NCI-H146 (cell line): ENCODE measurements at regions not wholly inside any gene's neighbourhood (a gene's known extent, or its start where the extent isn't known, plus 50 kb on each side); places are given as distances from the start of the nearest gene placed in this dataset.

Experiments
- DNase-seq: peaks from one replicate; lab custom pipeline; 2025; lab: John Stamatoyannopoulos, UW

DNA sequence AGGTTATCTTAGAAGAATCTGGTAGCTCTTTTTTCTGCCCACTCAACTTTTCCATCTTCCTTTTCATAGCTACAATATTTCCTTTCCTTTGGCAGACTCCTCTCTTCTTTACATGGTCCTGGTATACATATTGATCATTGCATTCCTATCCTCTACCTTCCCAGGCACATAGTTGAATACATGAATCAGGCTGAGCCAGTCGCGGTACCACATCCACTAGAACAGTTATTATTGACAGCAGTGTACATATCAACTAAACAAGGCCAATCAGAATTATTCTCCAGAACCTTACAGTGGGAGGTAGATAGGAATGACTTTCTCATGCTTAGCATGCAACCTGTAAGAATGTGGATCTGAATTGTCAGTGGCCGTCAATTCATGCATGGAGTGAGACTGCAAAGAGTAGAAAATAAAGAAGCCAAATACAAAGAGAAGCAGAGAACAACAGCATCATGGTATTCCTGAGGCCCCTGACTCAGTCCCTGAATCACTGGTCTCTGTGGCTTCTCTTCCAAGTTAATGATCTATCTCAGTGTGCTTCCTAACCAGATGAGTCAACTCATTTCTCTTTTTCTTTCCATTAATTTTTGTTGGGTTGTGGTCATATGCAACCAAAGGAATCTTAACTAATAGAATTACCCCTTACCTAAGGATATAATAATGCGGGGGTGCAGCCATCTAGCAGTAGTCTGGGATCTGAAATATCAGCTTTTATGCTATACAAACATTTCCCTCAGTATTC lies 60.9 kb upstream of the DCBLD2 start:
- DNase-seq, result no peak

DNA sequence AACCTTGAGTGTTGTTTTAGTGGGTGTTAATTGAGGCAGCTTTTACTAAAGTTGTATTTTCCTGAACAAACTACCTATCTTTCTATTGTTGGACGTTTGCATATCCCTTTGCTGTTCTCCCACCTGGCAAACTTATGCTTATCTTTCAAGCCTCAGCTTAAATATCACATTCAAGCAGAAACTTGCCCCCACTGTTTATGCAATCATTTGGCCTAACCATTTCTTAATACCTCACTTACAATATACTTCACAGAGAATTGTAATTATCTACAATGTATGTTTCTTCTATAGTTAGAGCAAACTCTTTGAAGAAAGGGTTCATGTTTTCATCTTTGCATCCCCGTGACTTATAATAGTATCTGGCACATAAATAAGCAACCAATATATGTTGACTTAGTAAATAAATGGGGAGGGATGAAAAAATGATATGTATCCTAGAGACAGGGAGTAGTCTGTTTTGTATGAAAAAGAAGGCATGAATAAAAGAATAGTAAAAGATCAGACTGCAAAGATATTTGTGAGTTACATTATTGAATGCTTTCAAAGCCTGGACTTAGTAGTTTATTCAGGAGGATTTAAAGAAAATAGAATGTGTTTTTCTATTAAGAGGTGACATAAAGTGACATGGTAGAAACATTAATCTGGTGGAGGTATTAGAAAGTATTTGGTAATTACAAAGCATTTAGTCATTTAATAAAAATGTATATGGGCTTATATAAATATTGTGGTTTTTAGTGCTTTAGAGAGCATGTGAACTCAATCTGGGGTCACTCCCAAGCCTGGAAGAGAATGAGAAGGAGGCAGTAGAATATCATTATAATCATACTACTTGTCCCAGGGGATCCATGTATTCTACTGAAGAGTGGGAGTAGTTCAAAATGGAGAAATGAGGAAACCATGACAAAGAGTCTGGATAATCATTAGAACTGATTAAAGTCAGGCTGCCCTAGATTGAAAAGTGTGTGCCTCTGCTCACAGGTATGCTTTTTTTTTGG lies 60.0 kb upstream of the DCBLD2 start:
- DNase-seq, result no peak

DNA sequence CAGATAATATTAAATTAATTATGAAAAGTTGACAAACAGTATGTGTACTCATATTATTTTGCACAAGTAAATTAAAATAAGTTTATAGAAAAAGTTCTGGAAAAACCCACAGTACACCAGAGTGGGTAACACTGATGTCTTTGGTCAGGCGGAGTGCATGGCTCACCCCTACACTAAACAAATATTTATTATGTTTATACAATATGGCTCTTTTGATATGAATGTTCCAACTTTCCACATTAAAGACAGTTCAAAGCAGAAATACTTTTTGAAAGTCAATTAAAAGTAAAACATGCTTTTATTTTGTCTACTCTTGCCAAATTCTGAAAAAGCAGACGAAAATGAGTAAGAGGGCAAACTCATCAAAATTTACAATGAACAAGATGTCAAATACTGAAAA lies 56.2 kb upstream of the DCBLD2 start:
- DNase-seq, result no peak

DNA sequence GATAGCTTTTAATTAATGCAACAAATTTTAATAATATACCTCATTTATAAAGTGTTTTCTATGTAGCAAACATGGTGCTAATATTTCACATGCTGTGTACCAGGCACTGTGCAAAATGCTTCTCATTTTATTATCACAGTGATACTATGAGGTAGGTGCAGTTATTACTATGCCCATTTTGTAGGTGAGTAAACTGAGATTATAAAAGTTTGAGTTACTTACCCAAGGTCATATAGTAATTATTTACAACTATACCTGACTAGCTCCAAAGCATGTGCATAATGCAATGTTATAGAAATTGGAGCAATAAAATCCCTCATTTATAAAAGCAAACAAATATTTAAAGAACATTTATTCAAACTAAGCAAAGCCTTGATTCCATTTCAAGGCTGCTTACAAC lies 54.5 kb upstream of the DCBLD2 start:
- no peak for DNase-seq

DNA sequence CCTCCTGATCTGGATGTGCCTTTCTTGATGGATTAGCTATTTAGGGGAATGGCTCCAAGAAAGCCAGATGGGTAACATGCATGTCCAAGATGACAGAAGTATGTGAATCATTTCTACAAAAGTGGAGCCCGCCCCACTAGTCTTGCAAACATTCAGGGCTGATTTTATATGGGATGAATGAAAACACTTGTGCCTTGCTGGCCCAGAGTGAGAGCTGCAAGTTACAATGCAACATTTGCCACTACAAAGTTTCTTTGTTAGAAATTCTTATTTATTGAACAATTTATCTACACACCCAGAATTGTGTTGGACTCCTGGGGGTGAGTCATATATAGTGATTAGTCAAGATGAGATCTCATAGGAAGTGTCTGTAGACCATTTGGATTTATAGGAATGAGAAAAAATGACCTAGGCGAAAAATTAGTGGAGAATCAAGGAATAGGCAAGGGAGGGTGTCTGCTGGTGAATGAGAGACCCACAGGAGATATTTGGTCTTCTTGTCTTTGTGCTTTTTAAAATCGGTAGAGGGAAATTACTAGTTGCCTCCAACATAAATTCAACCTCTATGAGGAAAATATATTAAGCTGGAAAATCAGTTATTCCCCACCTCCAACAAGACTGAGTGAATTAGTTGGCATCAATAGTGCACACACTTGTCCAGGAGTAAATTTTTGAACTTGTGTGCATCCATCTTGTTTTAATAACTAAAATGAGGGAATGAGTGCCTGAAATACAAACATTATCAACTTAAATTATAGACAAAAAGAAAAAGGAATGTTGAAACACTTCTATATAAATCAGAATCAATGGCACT lies 53.5 kb upstream of the DCBLD2 start:
- DNase-seq, result no peak

DNA sequence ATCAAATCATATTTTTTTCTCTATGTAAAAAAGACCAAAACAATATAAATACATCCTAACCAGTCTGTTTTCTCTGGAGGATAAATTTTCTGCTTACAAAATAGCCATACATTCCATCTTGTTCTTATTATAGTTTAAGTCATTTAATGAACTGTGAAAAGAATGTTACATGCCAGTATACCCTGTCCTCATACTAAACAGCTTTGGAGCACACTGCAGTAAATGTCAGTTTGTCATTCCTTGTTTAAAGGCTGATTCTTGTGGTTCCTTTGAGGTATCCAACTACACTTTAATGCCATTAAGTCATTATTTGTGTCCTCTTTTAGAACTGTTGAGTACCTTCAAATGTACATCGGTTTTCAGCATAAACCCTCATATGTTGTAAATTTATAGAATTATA lies 52.7 kb upstream of the DCBLD2 start:
- no peak for DNase-seq

DNA sequence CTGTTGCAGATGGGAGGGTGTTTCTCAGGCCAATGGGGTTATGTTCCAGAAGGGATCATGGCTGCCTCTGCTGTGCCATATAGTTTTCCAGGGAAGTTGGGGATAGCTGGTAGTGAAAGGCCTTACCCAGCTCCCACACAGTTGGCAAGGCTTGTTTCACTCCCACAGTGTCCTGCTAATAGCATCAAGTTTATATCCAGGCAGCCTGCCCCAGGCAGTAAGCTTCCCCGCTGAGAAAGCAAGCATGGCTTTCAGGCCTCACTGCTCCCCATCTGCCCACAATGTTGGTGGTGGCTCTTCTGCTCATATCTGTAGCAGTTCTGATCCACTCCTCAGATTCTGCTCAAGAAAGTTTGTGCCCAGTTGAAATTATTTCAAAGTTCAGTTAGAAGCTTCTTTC lies 50.9 kb upstream of the DCBLD2 start:
- peak; percentile 2 for DNase-seq
